ENCODE measurements at regions not wholly inside any gene's neighbourhood (a gene's known extent, or its start where the extent isn't known, plus 50 kb on each side); places are given as distances from the start of the nearest gene placed in this dataset.

DNA sequence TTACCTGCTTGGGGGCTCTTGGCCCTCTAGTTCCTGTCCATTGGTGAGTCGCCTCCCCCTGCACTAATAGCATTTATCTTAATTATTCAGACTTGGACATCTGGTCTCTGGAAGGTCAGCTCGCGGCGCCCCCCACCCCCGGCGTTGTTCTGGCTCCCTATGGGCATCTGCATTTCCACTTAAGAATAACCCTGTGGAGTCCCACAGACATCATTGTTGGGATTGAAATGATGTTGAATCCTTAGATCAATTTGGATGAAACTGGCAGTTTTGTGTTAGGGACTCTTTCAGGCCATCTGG lies 313.8 kb upstream of the HS6ST1 start:
- DNase-seq (ENCODE audit: low read depth): no peak

DNA sequence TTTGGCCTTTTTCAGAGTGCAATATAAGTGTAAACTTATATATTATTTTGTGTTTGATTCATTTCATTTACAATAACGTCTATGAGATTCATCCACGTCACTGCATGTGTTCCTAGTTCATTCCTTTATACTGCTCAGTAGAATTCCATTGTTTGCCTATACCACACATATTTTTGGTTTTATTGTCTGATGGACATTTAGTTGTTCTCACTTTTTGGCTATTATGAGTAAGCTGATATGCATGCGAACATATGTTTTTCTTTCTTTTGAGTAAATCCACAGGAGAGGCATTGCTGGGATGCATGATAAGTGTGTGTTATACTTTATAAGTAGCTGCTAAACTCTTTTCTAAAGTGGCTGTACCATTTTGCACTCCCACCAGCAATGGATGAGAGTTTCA lies 314.8 kb upstream of the HS6ST1 start:
- no peak for DNase-seq (ENCODE audit: low read depth)

DNA sequence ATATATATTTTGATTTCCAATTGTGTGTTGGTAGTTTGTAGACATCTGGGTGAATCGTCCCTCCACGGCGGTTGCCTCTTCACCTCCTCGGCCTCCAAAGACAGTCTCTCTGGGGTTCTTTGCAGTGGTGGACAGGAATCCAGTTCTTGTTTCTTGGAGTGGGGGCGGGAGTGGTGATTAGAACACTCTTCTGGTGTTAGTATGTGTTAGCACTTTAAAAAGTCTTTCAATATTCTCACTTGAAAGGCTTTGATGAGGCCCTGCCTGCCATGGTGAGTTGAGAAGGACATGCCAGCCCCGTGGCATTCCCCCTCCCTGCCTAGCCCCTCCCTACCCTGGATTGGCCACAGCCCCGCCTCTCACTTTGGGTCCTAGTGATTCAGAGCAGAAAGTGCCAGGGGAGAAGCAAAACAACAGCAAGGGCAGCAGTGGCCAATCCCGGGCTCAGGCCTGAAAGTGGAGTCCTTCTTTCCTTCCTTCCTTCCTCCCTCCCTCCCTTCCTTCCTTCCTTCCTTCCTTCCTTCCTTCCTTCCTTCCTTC lies 316.8 kb upstream of the HS6ST1 start:
- DNase-seq (ENCODE audit: low read depth): no peak

DNA sequence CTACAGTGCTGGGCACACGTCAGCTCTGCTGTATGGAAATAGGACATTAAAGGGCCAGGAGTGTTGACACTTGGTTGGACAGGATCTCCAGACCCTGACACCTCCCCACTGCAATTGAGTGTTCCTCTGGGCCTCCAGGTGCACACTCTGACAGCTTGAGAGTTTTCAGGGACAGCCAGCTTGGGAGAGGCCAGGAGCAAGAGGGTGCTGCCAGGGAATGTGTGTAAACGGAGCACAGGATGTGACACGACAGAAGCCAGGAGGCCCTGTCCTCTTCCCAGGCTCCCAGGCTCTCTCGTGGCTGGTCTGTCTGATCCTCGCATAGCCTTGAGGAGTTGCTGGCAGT lies 318.1 kb upstream of the HS6ST1 start:
- no peak for DNase-seq (ENCODE audit: low read depth)

DNA sequence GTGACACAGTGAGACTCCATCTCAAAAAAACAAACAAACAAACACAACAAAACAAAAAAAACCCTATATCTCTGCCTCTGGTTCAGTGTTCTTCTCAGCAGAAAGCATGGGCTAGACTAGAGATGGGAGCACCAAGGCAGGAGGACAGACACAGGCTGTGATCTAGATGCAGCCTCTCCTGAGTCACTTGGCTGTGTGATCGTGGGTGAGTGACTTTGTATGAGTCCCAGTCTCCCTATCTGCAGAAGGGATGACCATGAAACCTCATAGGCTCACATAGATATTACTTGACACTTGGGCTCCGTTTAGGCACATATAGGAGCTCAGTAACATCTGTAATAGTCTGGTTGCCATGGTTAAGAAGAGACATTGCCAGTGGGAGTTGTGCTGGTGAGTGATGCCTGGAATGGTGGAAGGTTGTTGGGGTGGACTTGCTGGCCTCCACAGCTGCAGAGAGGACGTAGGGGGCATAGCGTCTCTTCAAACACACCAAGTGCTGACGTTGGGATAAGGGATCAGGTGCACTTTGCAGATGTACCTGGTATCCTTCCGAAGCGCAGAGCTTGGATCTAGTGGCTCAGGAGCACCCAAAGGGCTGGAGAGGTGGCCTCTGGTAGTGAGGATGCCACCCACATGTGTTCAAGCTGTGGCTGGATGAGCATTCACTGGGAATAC lies 318.9 kb upstream of the HS6ST1 start:
- DNase-seq (ENCODE audit: low read depth): no peak

DNA sequence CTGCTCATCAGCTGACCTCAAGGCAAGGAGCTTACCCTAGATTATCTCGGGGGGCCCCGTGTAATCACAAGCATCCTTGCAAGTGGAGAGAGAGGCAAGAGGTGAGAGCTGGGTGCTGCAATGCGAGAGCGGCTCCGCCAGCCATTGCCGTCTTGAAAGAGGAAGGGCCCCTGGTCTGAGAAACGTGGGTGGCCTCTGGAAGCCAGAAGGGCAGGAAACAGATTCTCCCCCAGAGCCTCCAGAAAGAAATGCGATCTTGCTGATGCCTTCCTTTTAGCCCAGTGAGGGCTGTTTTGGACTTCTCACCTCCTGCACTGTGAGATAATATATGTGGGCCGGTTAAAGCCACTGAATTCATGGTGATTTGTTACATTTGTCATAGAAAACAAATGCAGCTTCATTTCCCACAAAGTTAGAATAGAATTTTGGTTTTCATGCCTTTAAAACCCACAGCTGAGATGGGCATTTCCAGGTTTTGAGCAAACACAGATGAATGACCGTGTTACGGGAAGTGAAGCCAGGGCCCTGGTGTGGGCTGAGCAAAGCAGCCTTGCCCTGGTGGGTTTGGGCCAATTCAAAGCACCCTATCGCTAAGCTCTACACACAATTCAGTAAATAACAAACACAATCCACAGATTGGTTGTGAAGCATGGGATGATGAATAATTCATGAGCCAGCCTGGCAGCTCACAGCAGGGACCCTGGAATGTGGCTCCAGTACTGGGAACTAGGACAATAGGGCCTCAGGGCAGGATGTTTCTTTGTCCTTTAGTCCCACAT lies 319.9 kb upstream of the HS6ST1 start:
- peak; percentile 3 for DNase-seq (ENCODE audit: low read depth)

DNA sequence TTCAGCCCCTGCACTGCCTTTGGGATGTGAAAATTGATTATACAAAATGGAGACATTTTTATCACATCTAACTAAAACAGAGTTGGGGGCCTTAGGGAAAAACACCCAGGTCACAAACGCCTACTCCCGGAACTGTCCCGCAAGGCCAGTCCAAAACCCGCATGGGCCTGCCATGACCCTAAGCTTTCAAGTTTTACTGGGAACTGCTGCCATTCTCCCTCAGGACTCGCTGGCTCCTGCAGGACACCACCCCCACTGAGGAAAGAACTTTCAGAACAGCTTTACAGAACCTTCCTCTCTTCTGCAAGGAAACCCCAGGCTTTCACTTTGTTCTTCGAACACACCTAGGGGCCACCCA lies 320.4 kb upstream of the HS6ST1 start:
- DNase-seq (ENCODE audit: low read depth): no peak

DNA sequence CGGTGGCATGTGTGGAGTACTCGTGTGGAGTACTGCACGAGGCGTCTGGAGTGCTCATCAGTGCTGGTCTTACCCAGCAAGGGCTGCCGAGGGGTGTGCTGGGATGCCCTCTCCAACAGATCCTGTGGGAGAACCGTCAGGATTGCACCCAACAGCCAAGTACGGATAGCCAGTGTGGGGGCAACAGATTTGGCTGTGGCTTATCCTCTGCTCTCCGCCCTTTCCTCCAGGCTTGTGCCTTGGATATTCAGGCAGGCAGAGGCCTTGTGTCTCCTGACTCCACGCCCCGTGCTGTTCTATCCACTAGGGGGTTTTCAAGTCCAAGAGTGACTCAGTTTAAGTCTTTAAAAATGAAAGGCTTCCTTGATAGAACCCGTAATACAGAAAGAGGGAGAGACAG lies 321.0 kb upstream of the HS6ST1 start:
- no peak for DNase-seq (ENCODE audit: low read depth)

DNA sequence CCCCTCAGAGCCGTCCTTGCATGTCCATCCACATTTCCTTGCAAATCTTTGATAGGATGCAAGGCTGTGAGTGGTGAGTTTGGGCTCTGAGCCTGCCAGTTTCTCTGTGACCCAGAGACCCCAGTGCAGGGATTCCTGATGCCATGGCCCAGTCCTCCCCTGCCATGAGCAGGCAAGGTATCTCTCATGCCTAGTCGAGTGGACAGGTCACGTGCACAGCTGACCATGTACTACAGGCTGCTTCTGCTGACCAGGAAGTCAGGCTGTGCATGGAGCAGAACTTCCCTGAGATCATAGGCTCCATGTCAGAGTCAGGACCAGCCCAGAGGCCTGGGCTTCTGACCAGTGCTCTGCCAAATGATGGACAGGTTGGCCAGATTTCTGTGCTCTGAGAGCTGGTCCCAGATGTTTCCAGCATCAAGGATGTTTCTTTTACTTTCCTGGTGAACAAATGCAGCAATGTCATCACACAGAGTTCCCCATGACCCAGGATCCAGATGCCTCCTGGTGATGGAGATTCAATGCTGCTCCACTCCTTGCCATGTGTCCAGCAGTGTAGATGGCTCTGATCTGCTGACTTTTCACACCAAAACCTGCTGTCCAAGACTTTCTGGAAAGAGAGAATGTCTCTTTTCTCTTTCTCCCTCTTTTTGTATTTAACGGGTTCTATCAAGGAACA lies 321.6 kb upstream of the HS6ST1 start:
- DNase-seq (ENCODE audit: low read depth): no peak

DNA sequence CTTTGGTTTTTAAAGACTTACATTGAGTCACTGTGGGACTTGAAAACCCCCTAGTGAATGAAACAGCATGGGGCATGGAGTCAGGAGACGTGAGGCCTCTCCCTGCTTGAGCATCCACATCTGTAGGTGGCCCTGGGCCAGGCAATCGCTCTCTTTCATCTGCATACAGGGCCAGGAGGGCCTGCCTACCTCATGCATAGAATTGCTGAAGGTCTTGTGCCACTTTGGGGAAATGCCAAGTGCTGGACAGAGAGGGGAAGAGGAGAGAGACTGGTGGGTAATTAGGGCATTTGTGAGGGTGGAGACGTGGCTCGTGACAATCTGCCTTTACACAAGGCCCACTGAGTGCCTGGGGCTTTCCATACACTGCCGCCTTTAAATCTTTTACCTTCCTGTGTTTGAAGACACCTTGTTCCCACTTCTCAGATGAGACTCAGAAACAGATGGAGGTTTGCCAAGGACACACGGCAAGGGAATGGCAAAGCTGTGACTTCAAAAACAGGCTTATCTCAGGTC lies 322.2 kb upstream of the HS6ST1 start:
- DNase-seq (ENCODE audit: low read depth): no peak

DNA sequence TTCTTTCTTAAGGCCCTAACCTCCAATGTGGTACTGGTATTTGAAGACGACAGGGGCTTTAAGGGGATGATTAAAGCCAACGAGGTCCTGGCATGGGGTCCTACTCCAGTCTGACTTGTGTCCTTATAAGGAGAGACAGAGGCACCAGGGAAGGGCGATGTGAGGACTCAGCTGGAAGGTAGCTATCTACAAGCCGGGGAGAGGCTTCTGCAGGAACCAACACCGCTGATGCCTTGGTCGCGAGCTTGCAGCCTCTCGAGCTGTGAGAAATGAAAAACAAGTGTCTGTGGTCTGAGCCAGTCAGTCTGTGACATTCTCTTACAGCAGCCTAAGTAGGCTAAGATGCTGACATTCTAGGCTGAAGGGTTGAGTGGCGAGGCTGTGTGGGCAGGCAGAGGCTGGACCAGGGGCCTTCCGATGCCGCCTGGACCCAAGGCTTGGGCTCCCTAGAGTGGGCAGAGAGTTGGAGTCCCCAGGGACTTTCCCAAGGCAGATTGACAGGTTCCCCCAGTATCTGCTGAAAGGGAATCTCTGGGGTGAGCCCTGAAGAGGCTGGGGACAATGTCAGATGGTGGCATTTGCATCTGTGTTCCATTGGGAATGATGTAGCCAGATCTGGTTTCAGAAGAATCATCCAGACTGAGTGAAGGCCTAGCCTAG lies 322.9 kb upstream of the HS6ST1 start:
- no peak for DNase-seq (ENCODE audit: low read depth)

DNA sequence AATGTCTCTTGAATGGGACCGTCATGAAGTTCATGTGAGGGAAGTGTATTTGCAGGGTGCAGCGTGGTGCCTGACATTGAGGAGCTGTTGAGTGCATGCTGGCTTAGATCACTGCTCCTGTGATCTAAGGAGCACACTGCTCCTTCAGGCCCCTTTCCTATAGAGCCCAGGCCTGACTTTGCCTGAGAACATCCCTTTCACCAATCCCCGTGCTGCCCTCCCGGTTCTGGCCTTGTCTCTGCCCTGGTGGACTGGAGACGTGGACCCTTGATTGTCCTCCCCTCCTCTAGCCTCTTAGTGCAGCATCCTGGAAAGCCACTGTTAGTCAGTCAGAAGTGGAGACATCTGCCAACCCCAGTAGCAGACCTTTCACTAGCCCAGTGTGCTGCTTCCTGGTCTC lies 323.6 kb upstream of the HS6ST1 start:
- no peak for DNase-seq (ENCODE audit: low read depth)

DNA sequence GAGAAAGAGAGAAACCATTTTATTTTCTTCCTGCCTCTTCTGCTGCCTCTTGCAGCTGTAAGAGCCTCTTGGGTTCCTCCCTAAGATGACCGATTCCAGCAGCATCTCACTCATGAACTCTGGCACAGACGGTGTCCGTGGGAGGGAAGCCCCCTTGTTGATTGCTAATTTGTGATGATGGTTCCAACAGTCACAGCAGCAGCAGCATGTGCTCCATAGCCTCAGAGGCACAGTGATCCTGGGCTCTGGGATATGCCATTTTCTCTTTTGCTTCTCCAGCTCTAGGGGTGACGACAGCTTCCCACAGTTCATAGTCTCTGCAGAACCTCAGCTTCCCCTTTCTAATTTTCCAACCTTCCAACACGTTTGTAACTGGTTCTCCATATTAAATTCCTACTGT lies 324.2 kb upstream of the HS6ST1 start:
- DNase-seq (ENCODE audit: low read depth): no peak

DNA sequence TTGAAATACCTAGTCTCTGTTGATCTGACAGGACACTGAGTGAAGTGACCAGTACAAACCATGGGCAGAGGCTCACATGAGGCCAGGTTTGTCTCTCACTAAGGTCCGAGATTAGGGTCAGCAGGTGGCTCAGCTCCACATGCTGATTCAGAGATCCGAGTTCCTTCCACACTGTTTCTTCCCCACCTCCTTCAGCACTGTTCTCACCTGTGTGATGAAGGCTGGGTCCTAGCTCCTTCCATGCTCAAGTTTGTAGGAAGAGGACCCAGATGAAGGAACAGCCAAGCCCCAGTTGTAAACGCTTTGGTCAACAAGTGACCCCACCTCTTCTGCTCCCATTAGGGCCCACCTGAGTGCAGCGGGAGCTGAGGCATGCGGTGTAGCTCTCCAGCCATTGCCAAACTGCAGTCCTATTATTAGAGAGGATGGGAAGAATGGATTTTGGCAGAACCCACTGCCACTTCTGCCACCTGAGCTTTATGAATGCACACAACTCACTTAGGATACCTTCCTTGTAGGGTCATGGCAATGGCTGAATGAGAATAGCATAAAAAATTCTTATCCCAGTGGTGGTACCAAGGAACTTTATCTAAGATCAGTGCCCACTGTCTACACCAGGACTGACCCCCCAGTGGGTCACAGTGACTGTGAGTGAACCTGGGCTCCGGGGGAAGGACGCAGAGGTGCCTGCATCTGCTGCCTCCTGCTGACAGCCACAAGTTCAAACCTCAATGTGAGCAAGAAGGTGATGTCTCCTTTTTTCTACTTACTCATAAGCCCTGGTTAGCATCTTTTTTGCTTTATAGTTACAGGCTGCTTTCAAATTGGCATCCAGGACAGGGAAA lies 324.8 kb upstream of the HS6ST1 start:
- DNase-seq (ENCODE audit: low read depth): no peak

DNA sequence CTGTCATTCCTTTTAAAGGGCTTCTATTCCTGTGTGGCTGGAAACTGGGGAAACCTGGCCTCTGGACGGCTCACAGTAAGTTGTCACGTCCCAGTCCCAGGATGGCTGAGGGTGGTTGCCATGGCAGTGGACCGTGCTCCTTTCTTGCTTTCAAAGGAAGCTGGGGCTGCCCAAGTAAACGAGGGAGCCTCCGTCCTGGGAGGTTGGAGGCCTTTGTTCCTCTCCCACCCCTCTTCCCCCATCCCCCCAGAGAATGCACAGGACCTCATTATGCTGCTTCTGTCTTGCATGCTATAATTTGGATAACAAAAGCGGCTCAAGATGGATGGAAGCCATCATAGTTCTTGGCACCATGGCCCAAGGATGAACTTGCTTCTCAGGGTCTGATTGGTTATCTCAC lies 325.5 kb upstream of the HS6ST1 start:
- no peak for DNase-seq (ENCODE audit: low read depth)

DNA sequence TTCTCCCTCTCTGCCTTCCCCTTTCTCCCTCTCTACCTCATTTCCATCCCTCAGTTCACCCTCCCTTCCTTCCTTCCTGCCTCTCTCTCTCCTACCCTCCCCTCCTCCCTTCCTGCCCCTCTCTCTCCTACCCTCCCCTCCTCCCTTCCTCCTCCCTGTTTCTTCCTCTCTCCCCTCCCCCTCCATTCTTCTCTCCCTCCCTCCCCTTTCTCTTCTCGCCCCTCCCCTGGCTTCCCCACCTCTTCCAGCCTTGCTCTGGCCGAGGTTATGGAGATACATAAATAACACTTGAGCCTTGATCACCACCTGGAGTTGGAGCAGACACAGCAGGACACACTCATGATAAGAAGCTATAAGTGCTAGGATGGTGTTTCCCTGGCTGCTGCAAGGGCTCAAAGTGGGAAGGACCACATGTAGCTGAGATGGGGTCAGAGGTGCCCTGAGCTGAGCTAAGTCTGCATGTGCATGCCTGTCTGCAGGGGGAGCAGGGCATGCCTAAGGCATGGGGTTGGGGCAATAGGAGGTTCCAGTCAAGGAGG lies 326.1 kb upstream of the HS6ST1 start:
- peak; percentile 2 for DNase-seq (ENCODE audit: low read depth)

DNA sequence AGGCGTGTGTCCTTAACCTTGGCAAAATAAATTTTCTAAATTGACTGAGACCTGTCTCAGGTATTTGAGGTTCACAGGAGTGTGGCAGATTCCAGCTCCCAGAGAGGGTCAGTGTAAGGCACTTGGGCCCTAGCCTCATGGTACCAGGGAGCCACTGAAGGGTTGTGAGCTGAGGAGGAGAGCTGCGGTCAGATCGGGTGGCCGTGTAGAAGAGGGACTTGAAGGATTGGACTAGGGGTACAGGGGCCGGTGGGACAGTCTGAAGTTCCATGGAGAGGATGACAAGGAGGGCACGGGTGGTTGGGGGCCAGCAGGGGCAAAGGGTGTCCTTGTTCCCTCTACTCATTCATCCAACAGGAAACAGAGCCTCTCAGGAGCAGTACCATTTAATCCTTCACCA lies 327.0 kb upstream of the HS6ST1 start:
- no peak for DNase-seq (ENCODE audit: low read depth)

DNA sequence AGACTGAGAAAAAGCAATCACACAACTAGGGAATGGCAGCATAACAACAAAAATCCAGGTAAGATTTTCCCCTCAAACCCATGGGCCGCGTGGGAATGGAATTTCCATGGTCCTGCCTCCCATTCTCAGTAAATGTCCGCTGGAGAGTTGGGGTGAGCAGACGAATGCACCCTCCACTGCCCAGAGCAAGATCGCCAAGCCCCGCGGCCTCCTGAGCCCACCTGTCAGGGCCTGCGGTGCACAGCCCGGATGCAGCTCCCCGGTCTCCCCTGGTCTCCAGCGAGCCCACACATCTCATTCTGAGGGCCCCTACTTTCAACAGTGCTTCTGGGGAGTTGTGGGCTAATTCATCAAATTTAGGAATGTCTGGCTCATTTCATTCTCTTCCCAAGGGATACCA lies 327.4 kb upstream of the HS6ST1 start:
- no peak for DNase-seq (ENCODE audit: low read depth)

DNA sequence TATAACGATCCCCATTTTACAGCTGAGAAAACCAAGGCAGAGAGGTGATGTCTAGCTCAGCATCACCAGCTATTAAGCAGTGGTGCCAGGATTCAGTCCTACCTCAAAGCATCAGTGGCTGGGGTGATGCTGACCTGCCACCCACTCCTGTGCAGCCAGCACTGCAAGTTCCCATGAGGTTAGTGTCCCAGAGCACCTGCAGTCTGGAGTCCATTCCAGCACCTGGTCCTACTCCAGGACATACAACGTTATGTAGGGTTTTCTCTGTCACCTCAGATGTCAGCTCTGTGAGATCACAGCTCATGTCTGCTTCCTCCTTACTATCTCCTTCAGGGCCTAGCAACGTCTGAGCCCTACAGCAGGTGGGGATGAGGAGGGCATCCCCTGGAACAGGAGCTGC lies 328.0 kb upstream of the HS6ST1 start:
- no peak for DNase-seq (ENCODE audit: low read depth)

DNA sequence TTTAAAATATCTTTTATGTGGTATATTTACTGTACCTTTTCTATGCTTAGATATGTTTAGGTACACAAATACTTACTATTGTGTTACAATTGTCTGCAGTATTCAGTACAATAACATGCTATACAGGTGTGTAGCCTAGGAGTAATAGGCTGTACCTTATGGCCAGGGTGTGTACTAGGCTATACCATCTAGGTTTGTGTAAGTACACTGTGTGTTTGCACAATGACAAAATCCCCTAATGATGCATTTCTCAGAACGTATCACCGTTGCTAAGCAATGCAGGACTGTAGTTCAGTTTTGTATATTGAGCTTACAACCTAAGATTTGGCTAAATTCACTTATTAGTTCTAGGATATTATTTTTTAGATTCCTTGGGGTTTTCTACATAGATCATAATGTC lies 332.3 kb upstream of the HS6ST1 start:
- no peak for DNase-seq (ENCODE audit: low read depth)

DNA sequence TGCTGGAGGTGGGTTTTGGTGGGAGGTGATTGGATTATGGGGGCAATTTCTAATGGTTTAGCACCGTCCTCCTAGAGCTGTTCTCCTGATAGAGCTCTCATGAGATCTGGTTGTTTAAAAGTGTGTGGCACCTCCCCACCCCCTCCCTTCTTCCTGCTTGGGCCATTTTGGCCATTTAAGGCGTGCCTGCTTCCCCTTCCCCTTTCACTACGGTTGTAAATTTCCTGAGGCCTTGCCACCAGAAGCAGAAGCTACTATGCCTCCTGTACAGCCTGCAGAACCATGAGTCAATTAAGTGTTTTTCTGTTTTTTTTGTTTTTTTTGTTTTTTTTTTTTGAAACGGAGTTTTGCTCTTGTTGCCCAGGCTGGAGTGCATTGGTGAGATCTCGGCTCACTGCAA lies 335.7 kb upstream of the HS6ST1 start:
- no peak for DNase-seq (ENCODE audit: low read depth)

DNA sequence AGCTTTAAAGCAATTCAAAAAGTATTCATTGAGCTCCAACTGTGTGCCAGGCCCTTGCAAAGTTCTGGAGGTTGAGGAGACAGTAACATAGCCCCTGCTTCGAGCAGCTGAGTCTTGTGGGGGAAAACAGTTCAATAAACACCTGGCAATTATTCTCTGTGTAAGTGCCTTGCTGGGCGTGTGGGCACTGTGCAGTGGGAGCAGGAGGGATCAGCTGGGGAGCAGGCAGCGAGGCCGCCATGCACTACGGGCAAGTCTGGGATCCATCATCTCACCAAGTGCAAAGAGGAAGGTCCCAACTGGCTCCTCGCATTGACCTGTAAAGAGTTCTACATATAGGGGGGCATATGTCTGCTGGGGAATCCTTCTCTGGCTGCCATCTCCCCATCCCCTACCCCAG lies 342.2 kb upstream of the HS6ST1 start:
- no peak for DNase-seq (ENCODE audit: low read depth)

Data from amniotic epithelial cell (primary cell).